GM23338 (cell line): ENCODE measurements at regions not wholly inside any gene's neighbourhood (a gene's known extent, or its start where the extent isn't known, plus 50 kb on each side); places are given as distances from the start of the nearest gene placed in this dataset.

Experiments used
- POLR2AphosphoS5 ChIP-seq: IDR thresholded peaks from 2 replicates; pipeline ENCODE4 v1.6.1; 2016; ENCODE audit warnings: antibody characterized with exemption, low read depth
- TF ChIP-seq, protein P1 (sequence below): fragments of 250-450 bp; sonication (Bioruptor Pico); IDR thresholded peaks from 2 replicates; pipeline ENCODE4 v1.5.0; 2020; ENCODE audit warnings: mild to moderate bottlenecking, moderate library complexity
- TF ChIP-seq, protein P2 (sequence below): IDR thresholded peaks from 2 replicates; pipeline ENCODE4 v1.6.1; 2016; ENCODE audit warnings: antibody characterized with exemption
- TF ChIP-seq, protein P3 (sequence below): IDR thresholded peaks from one replicate; pipeline ENCODE4 v1.6.1; 2018; ENCODE audit warnings: antibody characterized with exemption; ENCODE audit not compliant: unreplicated experiment

DNA sequence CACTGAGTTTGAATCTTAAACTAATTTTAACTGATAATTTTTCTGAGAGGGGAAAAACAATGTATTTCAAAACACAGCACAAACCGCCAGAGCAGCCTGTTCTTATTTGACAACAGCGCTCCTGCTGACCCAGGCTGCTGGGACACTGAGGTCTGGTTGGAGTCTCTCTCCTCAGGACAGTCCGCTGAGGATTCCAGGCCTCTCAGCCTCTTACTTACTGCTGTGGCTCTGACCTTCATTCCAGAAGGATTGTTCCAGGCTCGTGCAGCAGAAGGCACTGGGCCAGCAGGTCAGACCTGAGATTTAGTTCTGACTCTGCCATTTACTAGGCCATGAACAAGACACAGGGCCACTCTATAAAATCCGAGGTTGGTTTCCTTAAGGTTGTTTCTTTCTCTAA, 393.6 kb downstream of the TDRD3 start (continued):
- TF ChIP-seq, protein P1, sequence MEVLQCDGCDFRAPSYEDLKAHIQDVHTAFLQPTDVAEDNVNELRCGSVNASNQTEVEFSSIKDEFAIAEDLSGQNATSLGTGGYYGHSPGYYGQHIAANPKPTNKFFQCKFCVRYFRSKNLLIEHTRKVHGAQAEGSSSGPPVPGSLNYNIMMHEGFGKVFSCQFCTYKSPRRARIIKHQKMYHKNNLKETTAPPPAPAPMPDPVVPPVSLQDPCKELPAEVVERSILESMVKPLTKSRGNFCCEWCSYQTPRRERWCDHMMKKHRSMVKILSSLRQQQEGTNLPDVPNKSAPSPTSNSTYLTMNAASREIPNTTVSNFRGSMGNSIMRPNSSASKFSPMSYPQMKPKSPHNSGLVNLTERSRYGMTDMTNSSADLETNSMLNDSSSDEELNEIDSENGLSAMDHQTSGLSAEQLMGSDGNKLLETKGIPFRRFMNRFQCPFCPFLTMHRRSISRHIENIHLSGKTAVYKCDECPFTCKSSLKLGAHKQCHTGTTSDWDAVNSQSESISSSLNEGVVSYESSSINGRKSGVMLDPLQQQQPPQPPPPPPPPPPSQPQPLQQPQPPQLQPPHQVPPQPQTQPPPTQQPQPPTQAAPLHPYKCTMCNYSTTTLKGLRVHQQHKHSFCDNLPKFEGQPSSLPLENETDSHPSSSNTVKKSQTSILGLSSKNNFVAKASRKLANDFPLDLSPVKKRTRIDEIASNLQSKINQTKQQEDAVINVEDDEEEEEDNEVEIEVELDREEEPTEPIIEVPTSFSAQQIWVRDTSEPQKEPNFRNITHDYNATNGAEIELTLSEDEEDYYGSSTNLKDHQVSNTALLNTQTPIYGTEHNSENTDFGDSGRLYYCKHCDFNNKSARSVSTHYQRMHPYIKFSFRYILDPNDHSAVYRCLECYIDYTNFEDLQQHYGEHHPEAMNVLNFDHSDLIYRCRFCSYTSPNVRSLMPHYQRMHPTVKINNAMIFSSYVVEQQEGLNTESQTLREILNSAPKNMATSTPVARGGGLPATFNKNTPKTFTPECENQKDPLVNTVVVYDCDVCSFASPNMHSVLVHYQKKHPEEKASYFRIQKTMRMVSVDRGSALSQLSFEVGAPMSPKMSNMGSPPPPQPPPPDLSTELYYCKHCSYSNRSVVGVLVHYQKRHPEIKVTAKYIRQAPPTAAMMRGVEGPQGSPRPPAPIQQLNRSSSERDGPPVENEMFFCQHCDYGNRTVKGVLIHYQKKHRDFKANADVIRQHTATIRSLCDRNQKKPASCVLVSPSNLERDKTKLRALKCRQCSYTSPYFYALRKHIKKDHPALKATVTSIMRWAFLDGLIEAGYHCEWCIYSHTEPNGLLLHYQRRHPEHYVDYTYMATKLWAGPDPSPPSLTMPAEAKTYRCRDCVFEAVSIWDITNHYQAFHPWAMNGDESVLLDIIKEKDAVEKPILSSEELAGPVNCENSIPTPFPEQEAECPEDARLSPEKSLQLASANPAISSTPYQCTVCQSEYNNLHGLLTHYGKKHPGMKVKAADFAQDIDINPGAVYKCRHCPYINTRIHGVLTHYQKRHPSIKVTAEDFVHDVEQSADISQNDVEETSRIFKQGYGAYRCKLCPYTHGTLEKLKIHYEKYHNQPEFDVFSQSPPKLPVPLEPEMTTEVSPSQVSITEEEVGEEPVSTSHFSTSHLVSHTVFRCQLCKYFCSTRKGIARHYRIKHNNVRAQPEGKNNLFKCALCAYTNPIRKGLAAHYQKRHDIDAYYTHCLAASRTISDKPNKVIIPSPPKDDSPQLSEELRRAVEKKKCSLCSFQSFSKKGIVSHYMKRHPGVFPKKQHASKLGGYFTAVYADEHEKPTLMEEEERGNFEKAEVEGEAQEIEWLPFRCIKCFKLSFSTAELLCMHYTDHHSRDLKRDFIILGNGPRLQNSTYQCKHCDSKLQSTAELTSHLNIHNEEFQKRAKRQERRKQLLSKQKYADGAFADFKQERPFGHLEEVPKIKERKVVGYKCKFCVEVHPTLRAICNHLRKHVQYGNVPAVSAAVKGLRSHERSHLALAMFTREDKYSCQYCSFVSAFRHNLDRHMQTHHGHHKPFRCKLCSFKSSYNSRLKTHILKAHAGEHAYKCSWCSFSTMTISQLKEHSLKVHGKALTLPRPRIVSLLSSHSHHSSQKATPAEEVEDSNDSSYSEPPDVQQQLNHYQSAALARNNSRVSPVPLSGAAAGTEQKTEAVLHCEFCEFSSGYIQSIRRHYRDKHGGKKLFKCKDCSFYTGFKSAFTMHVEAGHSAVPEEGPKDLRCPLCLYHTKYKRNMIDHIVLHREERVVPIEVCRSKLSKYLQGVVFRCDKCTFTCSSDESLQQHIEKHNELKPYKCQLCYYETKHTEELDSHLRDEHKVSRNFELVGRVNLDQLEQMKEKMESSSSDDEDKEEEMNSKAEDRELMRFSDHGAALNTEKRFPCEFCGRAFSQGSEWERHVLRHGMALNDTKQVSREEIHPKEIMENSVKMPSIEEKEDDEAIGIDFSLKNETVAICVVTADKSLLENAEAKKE (CRISPR knock-in tag) = no peak
- TF ChIP-seq POLR2AphosphoS5 = no peak
- TF ChIP-seq, protein P2, sequence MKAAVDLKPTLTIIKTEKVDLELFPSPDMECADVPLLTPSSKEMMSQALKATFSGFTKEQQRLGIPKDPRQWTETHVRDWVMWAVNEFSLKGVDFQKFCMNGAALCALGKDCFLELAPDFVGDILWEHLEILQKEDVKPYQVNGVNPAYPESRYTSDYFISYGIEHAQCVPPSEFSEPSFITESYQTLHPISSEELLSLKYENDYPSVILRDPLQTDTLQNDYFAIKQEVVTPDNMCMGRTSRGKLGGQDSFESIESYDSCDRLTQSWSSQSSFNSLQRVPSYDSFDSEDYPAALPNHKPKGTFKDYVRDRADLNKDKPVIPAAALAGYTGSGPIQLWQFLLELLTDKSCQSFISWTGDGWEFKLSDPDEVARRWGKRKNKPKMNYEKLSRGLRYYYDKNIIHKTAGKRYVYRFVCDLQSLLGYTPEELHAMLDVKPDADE = no peak
- TF ChIP-seq, protein P3, sequence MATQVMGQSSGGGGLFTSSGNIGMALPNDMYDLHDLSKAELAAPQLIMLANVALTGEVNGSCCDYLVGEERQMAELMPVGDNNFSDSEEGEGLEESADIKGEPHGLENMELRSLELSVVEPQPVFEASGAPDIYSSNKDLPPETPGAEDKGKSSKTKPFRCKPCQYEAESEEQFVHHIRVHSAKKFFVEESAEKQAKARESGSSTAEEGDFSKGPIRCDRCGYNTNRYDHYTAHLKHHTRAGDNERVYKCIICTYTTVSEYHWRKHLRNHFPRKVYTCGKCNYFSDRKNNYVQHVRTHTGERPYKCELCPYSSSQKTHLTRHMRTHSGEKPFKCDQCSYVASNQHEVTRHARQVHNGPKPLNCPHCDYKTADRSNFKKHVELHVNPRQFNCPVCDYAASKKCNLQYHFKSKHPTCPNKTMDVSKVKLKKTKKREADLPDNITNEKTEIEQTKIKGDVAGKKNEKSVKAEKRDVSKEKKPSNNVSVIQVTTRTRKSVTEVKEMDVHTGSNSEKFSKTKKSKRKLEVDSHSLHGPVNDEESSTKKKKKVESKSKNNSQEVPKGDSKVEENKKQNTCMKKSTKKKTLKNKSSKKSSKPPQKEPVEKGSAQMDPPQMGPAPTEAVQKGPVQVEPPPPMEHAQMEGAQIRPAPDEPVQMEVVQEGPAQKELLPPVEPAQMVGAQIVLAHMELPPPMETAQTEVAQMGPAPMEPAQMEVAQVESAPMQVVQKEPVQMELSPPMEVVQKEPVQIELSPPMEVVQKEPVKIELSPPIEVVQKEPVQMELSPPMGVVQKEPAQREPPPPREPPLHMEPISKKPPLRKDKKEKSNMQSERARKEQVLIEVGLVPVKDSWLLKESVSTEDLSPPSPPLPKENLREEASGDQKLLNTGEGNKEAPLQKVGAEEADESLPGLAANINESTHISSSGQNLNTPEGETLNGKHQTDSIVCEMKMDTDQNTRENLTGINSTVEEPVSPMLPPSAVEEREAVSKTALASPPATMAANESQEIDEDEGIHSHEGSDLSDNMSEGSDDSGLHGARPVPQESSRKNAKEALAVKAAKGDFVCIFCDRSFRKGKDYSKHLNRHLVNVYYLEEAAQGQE = no peak
